ENCODE measurements at regions not wholly inside any gene's neighbourhood (a gene's known extent, or its start where the extent isn't known, plus 50 kb on each side); places are given as distances from the start of the nearest gene placed in this dataset.

DNA sequence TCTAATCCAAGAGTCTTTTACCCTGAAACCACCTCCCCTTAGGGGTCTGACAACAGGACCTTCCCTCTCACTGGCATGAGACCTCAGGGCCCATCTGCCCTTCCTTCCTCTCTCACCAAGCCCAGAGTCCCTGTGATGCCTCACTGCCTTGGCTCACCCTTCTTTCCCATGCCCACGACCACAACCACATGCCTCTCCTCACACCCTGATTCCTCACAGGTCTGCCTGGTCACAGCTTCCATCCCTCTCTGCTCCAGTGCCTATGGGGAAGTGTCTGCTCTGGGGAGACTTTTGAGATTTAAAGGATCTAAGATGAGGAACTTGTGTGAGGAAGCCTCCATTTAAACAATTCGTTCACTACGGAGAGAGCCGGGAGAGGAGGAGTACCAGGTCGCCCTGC, 98.9 kb upstream of the SH3BP4 start:
- H4K20me1 ChIP-seq (ENCODE audit: insufficient read depth, low read length) = no peaks in the 10 kb centered on the region
- no peaks in the 10 kb centered on the region for H3K36me3 ChIP-seq (ENCODE audit: insufficient read depth, low read length)
- H3K4me2 ChIP-seq (ENCODE audit: low read length) = no peak overlapping the region
- no peak overlapping the region for H3K27ac ChIP-seq (ENCODE audit: low read depth, low read length, poor library complexity, severe bottlenecking)
- H3K27me3 ChIP-seq (ENCODE audit: insufficient read depth, low read length) = no peaks in the 10 kb centered on the region
- no peaks in the 10 kb centered on the region for H3F3A ChIP-seq (ENCODE audit: insufficient read depth, low read length)
- no peaks in the 10 kb centered on the region for H3K79me2 ChIP-seq (ENCODE audit: insufficient read depth, low read length)
- no peak overlapping the region for H3K9ac ChIP-seq (ENCODE audit: low read length)
- no peaks in the 10 kb centered on the region for H3K9me2 ChIP-seq (ENCODE audit: low read depth, low read length)
- no peaks in the 10 kb centered on the region for H3K9me3 ChIP-seq (ENCODE audit: low read length)
- H3K4me3 ChIP-seq (ENCODE audit: low read depth, low read length, poor library complexity, severe bottlenecking) = no peak overlapping the region
- no peak overlapping the region for H2AFZ ChIP-seq (ENCODE audit: low read length)
- TF ChIP-seq, protein P1, sequence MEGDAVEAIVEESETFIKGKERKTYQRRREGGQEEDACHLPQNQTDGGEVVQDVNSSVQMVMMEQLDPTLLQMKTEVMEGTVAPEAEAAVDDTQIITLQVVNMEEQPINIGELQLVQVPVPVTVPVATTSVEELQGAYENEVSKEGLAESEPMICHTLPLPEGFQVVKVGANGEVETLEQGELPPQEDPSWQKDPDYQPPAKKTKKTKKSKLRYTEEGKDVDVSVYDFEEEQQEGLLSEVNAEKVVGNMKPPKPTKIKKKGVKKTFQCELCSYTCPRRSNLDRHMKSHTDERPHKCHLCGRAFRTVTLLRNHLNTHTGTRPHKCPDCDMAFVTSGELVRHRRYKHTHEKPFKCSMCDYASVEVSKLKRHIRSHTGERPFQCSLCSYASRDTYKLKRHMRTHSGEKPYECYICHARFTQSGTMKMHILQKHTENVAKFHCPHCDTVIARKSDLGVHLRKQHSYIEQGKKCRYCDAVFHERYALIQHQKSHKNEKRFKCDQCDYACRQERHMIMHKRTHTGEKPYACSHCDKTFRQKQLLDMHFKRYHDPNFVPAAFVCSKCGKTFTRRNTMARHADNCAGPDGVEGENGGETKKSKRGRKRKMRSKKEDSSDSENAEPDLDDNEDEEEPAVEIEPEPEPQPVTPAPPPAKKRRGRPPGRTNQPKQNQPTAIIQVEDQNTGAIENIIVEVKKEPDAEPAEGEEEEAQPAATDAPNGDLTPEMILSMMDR (IDR thresholded peaks at IDR 0.05; ENCODE audit: low read length) = no peak
- no peaks in the 10 kb centered on the region for H3K4me1 ChIP-seq (ENCODE audit: insufficient read depth, low read length, severe bottlenecking)

DNA sequence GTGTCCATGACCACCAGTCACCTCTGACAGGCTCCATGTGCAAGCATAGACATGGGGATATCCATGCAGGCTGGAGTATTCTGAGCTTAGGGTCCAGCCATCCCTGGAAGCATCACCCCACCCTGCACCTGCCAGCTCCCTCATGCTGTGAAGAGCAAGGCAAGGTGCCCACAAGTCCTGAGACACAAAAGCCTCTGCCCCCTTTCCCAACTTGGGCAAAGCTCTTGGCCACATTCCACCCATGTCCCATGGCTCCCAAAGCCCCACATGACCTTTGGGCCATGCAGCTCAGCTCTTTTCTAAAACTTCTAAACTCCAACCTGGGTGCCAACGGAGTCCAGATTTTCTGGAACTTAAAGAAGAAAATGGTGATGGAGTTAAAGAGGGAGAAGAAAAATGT, 99.8 kb upstream of the SH3BP4 start:
- Histone ChIP-seq H3K4me3 (ENCODE audit: low read depth, low read length, poor library complexity, severe bottlenecking) (no peak overlapping the region), H3K27ac (ENCODE audit: low read depth, low read length, poor library complexity, severe bottlenecking) (no peak overlapping the region), H3K36me3 (ENCODE audit: insufficient read depth, low read length) (no peaks in the 10 kb centered on the region), H3K79me2 (ENCODE audit: insufficient read depth, low read length) (no peaks in the 10 kb centered on the region), H3K9me2 (ENCODE audit: low read depth, low read length) (no peaks in the 10 kb centered on the region), H3K27me3 (ENCODE audit: insufficient read depth, low read length) (no peaks in the 10 kb centered on the region), H4K20me1 (ENCODE audit: insufficient read depth, low read length) (no peaks in the 10 kb centered on the region), H3K9me3 (ENCODE audit: low read length) (no peaks in the 10 kb centered on the region), H3K9ac (ENCODE audit: low read length) (no peak overlapping the region), H3K4me1 (ENCODE audit: insufficient read depth, low read length, severe bottlenecking) (no peaks in the 10 kb centered on the region), H2AFZ (ENCODE audit: low read length) (no peak overlapping the region), H3F3A (ENCODE audit: insufficient read depth, low read length) (no peaks in the 10 kb centered on the region), H3K4me2 (ENCODE audit: low read length) (no peak overlapping the region)
- TF ChIP-seq EZH2 (IDR thresholded peaks at IDR 0.05; ENCODE audit: borderline replicate concordance, low read length) = no peak
- TF ChIP-seq, protein P1 (IDR thresholded peaks at IDR 0.05; ENCODE audit: low read length) = no peak

DNA sequence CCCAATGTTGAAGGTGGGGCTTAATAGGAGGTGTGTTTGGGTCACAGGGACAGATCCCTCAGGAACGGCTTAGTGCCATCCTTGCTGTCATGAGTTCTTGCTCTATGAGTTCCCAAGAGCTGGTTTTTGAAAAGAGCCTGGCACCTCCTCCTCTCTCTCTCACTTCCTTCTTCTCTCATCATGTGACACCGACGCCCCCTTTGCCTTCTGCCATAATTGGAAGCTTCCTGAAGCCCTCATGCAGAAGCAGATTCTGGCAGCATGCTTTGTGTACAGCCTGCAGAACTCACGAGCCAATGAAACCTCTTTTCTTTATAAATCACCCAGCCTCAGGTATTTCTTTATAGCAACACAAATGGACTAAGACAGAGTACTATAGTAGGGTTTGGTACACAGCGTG, 100.4 kb upstream of the SH3BP4 start:
- Histone ChIP-seq H3K4me3 (ENCODE audit: low read depth, low read length, poor library complexity, severe bottlenecking) (no peak overlapping the region), H2AFZ (ENCODE audit: low read length) (no peak overlapping the region), H3K27me3 (ENCODE audit: insufficient read depth, low read length) (no peaks in the 10 kb centered on the region), H3K4me2 (ENCODE audit: low read length) (no peak overlapping the region), H3K27ac (ENCODE audit: low read depth, low read length, poor library complexity, severe bottlenecking) (no peak overlapping the region), H3K36me3 (ENCODE audit: insufficient read depth, low read length) (no peaks in the 10 kb centered on the region), H3K79me2 (ENCODE audit: insufficient read depth, low read length) (no peaks in the 10 kb centered on the region), H4K20me1 (ENCODE audit: insufficient read depth, low read length) (no peaks in the 10 kb centered on the region), H3K9me3 (ENCODE audit: low read length) (no peaks in the 10 kb centered on the region), H3K9ac (ENCODE audit: low read length) (no peak overlapping the region), H3K9me2 (ENCODE audit: low read depth, low read length) (no peaks in the 10 kb centered on the region), H3K4me1 (ENCODE audit: insufficient read depth, low read length, severe bottlenecking) (no peaks in the 10 kb centered on the region), H3F3A (ENCODE audit: insufficient read depth, low read length) (no peaks in the 10 kb centered on the region)
- TF ChIP-seq EZH2 (IDR thresholded peaks at IDR 0.05; ENCODE audit: borderline replicate concordance, low read length) = no peak
- TF ChIP-seq, protein P1 (IDR thresholded peaks at IDR 0.05; ENCODE audit: low read length) = no peak

Data from OCI-LY1 (cell line).